WTC11 (cell line): ENCODE measurements at regions not wholly inside any gene's neighbourhood (a gene's known extent, or its start where the extent isn't known, plus 50 kb on each side); places are given as distances from the start of the nearest gene placed in this dataset.

Experiments used
- ATAC-seq: fragments of 200-7000 bp; cut with Tn5 transposase; 2 replicates; pipeline ENCODE4 v1.10.0; 2021; ENCODE audit warnings: mild to moderate bottlenecking, moderate library complexity
- CTCF ChIA-PET: fragments of 300-600 bp; sonication (Branson Sonifier 250); formaldehyde crosslinking; loops from one replicate; lab custom pipeline; 2021; ENCODE audit warnings: antibody characterized with exemption; lab: Charles Lee
- POLR2A ChIA-PET: fragments of 350-600 bp; sonication (Branson Sonifier 250); formaldehyde crosslinking; loops from one replicate; lab custom pipeline; 2021; ENCODE audit warnings: antibody characterized with exemption; lab: Charles Lee
- DNase-seq: peaks from one replicate; pipeline ENCODE4 v3.0.0; 2021; ENCODE audit warnings: low spot score
- H3K27ac Mint-ChIP-seq: 2 replicates; pipeline ENCODE4 v1.8.0; 2021; ENCODE audit warnings: mixed read lengths
- H3K27me3 Mint-ChIP-seq: 2 replicates; pipeline ENCODE4 v1.8.0; 2021; ENCODE audit warnings: low read depth, mild to moderate bottlenecking, moderate library complexity, mixed read lengths
- H3K36me3 Mint-ChIP-seq: 2 replicates; pipeline ENCODE4 v1.8.0; 2021; ENCODE audit warnings: mixed read lengths
- H3K4me1 Mint-ChIP-seq: 2 replicates; pipeline ENCODE4 v1.8.0; 2022; ENCODE audit warnings: mixed read lengths
- H3K4me3 Mint-ChIP-seq: 2 replicates; pipeline ENCODE4 v1.8.0; 2021; ENCODE audit warnings: mild to moderate bottlenecking, moderate library complexity, mixed read lengths
- H3K9me3 Mint-ChIP-seq: 2 replicates; pipeline ENCODE4 v1.8.0; 2021; ENCODE audit warnings: mixed read lengths
- ATF1 ChIP-seq: sonication (generic); formaldehyde crosslinking; IDR thresholded peaks from 2 replicates; pipeline ENCODE4 v1.8.1; 2023; ENCODE audit warnings: mild to moderate bottlenecking, moderate library complexity, missing genetic modification reagents
- CREM ChIP-seq: sonication (generic); formaldehyde crosslinking; IDR thresholded peaks from 2 replicates; pipeline ENCODE4 v1.8.1; 2022; ENCODE audit warnings: mild to moderate bottlenecking, missing genetic modification reagents, moderate library complexity
- ELF4 ChIP-seq: sonication (generic); formaldehyde crosslinking; IDR thresholded peaks from 2 replicates; pipeline ENCODE4 v1.8.1; 2022; ENCODE audit warnings: low read depth, mild to moderate bottlenecking, moderate library complexity, missing genetic modification reagents
- FOXJ3 ChIP-seq: sonication (generic); formaldehyde crosslinking; IDR thresholded peaks from 2 replicates; pipeline ENCODE4 v1.9.0; 2021; ENCODE audit warnings: missing genetic modification reagents, mild to moderate bottlenecking, borderline replicate concordance
- HMGA2 ChIP-seq: fragments of 250-450 bp; sonication (Bioruptor Pico); IDR thresholded peaks from 2 replicates; pipeline ENCODE4 v1.4.0; 2021; ENCODE audit warnings: mild to moderate bottlenecking, moderate library complexity
- JUN ChIP-seq: sonication (generic); formaldehyde crosslinking; IDR thresholded peaks from 2 replicates; pipeline ENCODE4 v1.8.0; 2023; ENCODE audit warnings: mild to moderate bottlenecking, missing genetic modification reagents
- ZNF121 ChIP-seq: sonication (generic); formaldehyde crosslinking; IDR thresholded peaks from 2 replicates; pipeline ENCODE4 v1.8.0; 2023; ENCODE audit warnings: missing genetic modification reagents
- ZNF263 ChIP-seq: sonication (generic); formaldehyde crosslinking; IDR thresholded peaks from 2 replicates; pipeline ENCODE4 v1.8.1; 2022; ENCODE audit warnings: low read depth, mild to moderate bottlenecking, moderate library complexity, missing genetic modification reagents
- ZNF317 ChIP-seq: sonication (generic); formaldehyde crosslinking; IDR thresholded peaks from 2 replicates; pipeline ENCODE4 v1.8.1; 2023; ENCODE audit warnings: low read depth, mild to moderate bottlenecking, moderate library complexity, missing genetic modification reagents, borderline replicate concordance
- ZNF423 ChIP-seq: fragments of 250-450 bp; sonication (Bioruptor Pico); IDR thresholded peaks from 2 replicates; pipeline ENCODE4 v2.1.2; 2022; ENCODE audit warnings: mild to moderate bottlenecking, moderate library complexity
- TF ChIP-seq, protein P1 (sequence below): sonication (generic); formaldehyde crosslinking; IDR thresholded peaks from 2 replicates; pipeline ENCODE4 v1.8.0; 2022; ENCODE audit warnings: mild to moderate bottlenecking, missing genetic modification reagents
- TF ChIP-seq, protein P2 (sequence below): sonication (generic); formaldehyde crosslinking; IDR thresholded peaks from 2 replicates; pipeline ENCODE4 v1.8.0; 2023; ENCODE audit warnings: mild to moderate bottlenecking, missing genetic modification reagents
- TF ChIP-seq, protein P3 (sequence below): sonication (generic); formaldehyde crosslinking; IDR thresholded peaks from 2 replicates; pipeline ENCODE4 v1.8.1; 2023; ENCODE audit warnings: mild to moderate bottlenecking, missing genetic modification reagents
- TF ChIP-seq, protein P4 (sequence below): sonication (generic); formaldehyde crosslinking; IDR thresholded peaks from 2 replicates; pipeline ENCODE4 v1.8.0; 2022; ENCODE audit warnings: mild to moderate bottlenecking, missing genetic modification reagents
- TF ChIP-seq, protein P5 (sequence below): sonication (generic); formaldehyde crosslinking; IDR thresholded peaks from 2 replicates; pipeline ENCODE4 v1.8.0; 2023; ENCODE audit warnings: missing genetic modification reagents, mild to moderate bottlenecking, borderline replicate concordance
- TF ChIP-seq, protein P6 (sequence below): sonication (generic); formaldehyde crosslinking; IDR thresholded peaks from 2 replicates; pipeline ENCODE4 v1.8.1; 2022; ENCODE audit warnings: low read depth, mild to moderate bottlenecking, moderate library complexity, missing genetic modification reagents, borderline replicate concordance

DNA sequence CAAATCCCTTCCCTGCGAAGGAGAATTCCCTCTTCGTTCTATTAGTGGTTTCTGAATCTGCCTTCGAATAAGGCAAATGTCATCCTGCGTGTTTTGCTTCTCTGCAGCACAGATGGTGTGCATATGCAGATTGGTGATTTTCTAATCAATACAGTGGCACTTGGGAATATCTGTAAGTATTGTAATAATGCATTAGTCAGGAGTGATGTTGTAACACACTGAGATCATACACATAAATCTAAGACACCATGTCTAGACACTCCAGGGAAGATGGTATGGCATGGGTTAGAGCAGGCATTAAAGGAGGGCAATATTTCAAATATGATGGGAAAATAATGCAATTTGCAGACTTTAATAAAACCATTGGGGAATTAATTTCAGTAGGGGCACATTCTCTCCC, 513.2 kb upstream of the PTBP2 start:
- H3K4me1 Mint-ChIP-seq: no peaks in the 10 kb centered on the region
- TF ChIP-seq ELF4: no peak
- no peak for TF ChIP-seq ZNF317 (CRISPR knock-in tag)
- TF ChIP-seq, all 79 proteins: peak for 0
- Mint-ChIP-seq H3K36me3 (no peaks in the 10 kb centered on the region), H3K27ac (no peak overlapping the region), H3K9me3 (no peaks in the 10 kb centered on the region), H3K27me3 (peaks cover 20% of the 10 kb centered on the region), H3K4me3 (no peak overlapping the region)
- ChIA-PET POLR2A (no interaction called here), CTCF (no interaction called here)
- ATAC-seq: no peak
- no peak for DNase-seq

DNA sequence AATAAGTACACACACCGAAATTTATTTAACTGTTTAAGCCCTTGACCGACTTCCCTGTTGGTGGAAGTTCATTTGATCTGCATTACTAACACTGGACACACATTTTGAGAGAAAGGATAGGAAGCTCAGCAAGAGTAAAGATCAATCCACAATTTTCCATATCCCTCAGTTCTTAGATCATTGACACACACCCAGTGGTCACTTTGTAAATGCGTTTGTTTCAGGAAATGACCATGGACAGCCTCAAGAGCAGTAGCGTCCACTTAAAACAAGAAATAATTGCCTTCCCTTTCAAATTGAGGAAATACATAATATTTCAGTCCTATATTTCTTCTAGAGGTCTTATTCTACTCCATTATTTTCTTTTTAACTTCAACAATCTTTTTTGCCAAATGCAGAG, 511.5 kb upstream of the PTBP2 start:
- ChIA-PET CTCF (no interaction called here), POLR2A (no interaction called here)
- no peak for ATAC-seq
- TF ChIP-seq ZNF423 (CRISPR knock-in tag) (no peak), JUN (no peak), ZNF121 (CRISPR knock-in tag) (no peak), CREM (CRISPR knock-in tag) (no peak), ATF1 (no peak), ELF4 (no peak), FOXJ3 (CRISPR knock-in tag) (no peak), HMGA2 (CRISPR knock-in tag) (no peak), ZNF263 (CRISPR knock-in tag) (no peak)
- TF ChIP-seq, protein P1, sequence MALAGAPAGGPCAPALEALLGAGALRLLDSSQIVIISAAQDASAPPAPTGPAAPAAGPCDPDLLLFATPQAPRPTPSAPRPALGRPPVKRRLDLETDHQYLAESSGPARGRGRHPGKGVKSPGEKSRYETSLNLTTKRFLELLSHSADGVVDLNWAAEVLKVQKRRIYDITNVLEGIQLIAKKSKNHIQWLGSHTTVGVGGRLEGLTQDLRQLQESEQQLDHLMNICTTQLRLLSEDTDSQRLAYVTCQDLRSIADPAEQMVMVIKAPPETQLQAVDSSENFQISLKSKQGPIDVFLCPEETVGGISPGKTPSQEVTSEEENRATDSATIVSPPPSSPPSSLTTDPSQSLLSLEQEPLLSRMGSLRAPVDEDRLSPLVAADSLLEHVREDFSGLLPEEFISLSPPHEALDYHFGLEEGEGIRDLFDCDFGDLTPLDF (CRISPR knock-in tag): no peak
- TF ChIP-seq, protein P2, sequence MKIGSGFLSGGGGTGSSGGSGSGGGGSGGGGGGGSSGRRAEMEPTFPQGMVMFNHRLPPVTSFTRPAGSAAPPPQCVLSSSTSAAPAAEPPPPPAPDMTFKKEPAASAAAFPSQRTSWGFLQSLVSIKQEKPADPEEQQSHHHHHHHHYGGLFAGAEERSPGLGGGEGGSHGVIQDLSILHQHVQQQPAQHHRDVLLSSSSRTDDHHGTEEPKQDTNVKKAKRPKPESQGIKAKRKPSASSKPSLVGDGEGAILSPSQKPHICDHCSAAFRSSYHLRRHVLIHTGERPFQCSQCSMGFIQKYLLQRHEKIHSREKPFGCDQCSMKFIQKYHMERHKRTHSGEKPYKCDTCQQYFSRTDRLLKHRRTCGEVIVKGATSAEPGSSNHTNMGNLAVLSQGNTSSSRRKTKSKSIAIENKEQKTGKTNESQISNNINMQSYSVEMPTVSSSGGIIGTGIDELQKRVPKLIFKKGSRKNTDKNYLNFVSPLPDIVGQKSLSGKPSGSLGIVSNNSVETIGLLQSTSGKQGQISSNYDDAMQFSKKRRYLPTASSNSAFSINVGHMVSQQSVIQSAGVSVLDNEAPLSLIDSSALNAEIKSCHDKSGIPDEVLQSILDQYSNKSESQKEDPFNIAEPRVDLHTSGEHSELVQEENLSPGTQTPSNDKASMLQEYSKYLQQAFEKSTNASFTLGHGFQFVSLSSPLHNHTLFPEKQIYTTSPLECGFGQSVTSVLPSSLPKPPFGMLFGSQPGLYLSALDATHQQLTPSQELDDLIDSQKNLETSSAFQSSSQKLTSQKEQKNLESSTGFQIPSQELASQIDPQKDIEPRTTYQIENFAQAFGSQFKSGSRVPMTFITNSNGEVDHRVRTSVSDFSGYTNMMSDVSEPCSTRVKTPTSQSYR (CRISPR knock-in tag): no peak
- TF ChIP-seq, protein P3, sequence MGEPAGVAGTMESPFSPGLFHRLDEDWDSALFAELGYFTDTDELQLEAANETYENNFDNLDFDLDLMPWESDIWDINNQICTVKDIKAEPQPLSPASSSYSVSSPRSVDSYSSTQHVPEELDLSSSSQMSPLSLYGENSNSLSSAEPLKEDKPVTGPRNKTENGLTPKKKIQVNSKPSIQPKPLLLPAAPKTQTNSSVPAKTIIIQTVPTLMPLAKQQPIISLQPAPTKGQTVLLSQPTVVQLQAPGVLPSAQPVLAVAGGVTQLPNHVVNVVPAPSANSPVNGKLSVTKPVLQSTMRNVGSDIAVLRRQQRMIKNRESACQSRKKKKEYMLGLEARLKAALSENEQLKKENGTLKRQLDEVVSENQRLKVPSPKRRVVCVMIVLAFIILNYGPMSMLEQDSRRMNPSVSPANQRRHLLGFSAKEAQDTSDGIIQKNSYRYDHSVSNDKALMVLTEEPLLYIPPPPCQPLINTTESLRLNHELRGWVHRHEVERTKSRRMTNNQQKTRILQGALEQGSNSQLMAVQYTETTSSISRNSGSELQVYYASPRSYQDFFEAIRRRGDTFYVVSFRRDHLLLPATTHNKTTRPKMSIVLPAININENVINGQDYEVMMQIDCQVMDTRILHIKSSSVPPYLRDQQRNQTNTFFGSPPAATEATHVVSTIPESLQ (CRISPR knock-in tag): no peak
- TF ChIP-seq, protein P4, sequence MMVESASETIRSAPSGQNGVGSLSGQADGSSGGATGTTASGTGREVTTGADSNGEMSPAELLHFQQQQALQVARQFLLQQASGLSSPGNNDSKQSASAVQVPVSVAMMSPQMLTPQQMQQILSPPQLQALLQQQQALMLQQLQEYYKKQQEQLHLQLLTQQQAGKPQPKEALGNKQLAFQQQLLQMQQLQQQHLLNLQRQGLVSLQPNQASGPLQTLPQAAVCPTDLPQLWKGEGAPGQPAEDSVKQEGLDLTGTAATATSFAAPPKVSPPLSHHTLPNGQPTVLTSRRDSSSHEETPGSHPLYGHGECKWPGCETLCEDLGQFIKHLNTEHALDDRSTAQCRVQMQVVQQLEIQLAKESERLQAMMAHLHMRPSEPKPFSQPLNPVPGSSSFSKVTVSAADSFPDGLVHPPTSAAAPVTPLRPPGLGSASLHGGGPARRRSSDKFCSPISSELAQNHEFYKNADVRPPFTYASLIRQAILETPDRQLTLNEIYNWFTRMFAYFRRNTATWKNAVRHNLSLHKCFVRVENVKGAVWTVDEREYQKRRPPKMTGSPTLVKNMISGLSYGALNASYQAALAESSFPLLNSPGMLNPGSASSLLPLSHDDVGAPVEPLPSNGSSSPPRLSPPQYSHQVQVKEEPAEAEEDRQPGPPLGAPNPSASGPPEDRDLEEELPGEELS: no peak
- TF ChIP-seq, protein P5, sequence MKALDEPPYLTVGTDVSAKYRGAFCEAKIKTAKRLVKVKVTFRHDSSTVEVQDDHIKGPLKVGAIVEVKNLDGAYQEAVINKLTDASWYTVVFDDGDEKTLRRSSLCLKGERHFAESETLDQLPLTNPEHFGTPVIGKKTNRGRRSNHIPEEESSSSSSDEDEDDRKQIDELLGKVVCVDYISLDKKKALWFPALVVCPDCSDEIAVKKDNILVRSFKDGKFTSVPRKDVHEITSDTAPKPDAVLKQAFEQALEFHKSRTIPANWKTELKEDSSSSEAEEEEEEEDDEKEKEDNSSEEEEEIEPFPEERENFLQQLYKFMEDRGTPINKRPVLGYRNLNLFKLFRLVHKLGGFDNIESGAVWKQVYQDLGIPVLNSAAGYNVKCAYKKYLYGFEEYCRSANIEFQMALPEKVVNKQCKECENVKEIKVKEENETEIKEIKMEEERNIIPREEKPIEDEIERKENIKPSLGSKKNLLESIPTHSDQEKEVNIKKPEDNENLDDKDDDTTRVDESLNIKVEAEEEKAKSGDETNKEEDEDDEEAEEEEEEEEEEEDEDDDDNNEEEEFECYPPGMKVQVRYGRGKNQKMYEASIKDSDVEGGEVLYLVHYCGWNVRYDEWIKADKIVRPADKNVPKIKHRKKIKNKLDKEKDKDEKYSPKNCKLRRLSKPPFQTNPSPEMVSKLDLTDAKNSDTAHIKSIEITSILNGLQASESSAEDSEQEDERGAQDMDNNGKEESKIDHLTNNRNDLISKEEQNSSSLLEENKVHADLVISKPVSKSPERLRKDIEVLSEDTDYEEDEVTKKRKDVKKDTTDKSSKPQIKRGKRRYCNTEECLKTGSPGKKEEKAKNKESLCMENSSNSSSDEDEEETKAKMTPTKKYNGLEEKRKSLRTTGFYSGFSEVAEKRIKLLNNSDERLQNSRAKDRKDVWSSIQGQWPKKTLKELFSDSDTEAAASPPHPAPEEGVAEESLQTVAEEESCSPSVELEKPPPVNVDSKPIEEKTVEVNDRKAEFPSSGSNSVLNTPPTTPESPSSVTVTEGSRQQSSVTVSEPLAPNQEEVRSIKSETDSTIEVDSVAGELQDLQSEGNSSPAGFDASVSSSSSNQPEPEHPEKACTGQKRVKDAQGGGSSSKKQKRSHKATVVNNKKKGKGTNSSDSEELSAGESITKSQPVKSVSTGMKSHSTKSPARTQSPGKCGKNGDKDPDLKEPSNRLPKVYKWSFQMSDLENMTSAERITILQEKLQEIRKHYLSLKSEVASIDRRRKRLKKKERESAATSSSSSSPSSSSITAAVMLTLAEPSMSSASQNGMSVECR (CRISPR knock-in tag): no peak
- TF ChIP-seq, protein P6, sequence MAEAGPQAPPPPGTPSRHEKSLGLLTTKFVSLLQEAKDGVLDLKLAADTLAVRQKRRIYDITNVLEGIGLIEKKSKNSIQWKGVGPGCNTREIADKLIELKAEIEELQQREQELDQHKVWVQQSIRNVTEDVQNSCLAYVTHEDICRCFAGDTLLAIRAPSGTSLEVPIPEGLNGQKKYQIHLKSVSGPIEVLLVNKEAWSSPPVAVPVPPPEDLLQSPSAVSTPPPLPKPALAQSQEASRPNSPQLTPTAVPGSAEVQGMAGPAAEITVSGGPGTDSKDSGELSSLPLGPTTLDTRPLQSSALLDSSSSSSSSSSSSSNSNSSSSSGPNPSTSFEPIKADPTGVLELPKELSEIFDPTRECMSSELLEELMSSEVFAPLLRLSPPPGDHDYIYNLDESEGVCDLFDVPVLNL (CRISPR knock-in tag): no peak
- Mint-ChIP-seq H3K4me1 (no peaks in the 10 kb centered on the region), H3K36me3 (no peaks in the 10 kb centered on the region), H3K27me3 (peaks cover 14% of the 10 kb centered on the region), H3K4me3 (no peak overlapping the region), H3K9me3 (no peaks in the 10 kb centered on the region), H3K27ac (no peak overlapping the region)
- DNase-seq: no peak
